NCI-H1417 (cell line): ENCODE measurements at regions not wholly inside any gene's neighbourhood (a gene's known extent, or its start where the extent isn't known, plus 50 kb on each side); places are given as distances from the start of the nearest gene placed in this dataset.

ENCODE experiments used
- DNase-seq, 3 experiments: peaks; one replicate each; lab custom pipeline; 2025; lab: John Stamatoyannopoulos, UW

GRCh38 chr3:64354221-64354620 is 129.0 kb upstream of the PRICKLE2 start:
- DNase-seq: no peak

GRCh38 chr3:64353226-64353625 is 128.0 kb upstream of the PRICKLE2 start:
- DNase-seq: no peak

GRCh38 chr3:64352639-64352992 is 127.3 kb upstream of the PRICKLE2 start:
- DNase-seq: no peak

- DNase-seq: peak in 1 of 3 experiments; percentile 36
These were observed 126.7 kb upstream of the PRICKLE2 start for GRCh38 chr3:64351713-64352638.

- no peak for DNase-seq
These were observed 124.3 kb upstream of the PRICKLE2 start for GRCh38 chr3:64349551-64349950.

- peak in 1 of 3 experiments; percentile 13 for DNase-seq
These were observed 120.1 kb upstream of the PRICKLE2 start for GRCh38 chr3:64345371-64345770.

GRCh38 chr3:64344721-64345207 is 119.5 kb upstream of the PRICKLE2 start:
- DNase-seq: no peak

- no peak for DNase-seq
These were observed 118.6 kb upstream of the PRICKLE2 start for GRCh38 chr3:64343689-64344430.

- DNase-seq: no peak
These were observed 117.8 kb upstream of the PRICKLE2 start for GRCh38 chr3:64342940-64343688.

- DNase-seq: no peak
These were observed 116.0 kb upstream of the PRICKLE2 start for GRCh38 chr3:64341296-64341695.

GRCh38 chr3:64340641-64341101 is 115.4 kb upstream of the PRICKLE2 start:
- no peak for DNase-seq

GRCh38 chr3:64336488-64336887 is 111.2 kb upstream of the PRICKLE2 start:
- DNase-seq: no peak

GRCh38 chr3:64332459-64333350 is 107.4 kb upstream of the PRICKLE2 start:
- DNase-seq: no peak

- peak in 2 of 3 experiments; percentile 69 to 89 for DNase-seq
These were observed 106.3 kb upstream of the PRICKLE2 start for GRCh38 chr3:64331605-64332004.

GRCh38 chr3:64329037-64329436 is 103.8 kb upstream of the PRICKLE2 start:
- no peak for DNase-seq

- no peak for DNase-seq
These were observed 102.0 kb upstream of the PRICKLE2 start for GRCh38 chr3:64327100-64327804.

GRCh38 chr3:64321747-64322146 is 96.5 kb upstream of the PRICKLE2 start:
- no peak for DNase-seq

- no peak for DNase-seq
These were observed 94.1 kb upstream of the PRICKLE2 start for GRCh38 chr3:64319391-64319790.

GRCh38 chr3:64318668-64319271 is 93.5 kb upstream of the PRICKLE2 start:
- DNase-seq: no peak

- no peak for DNase-seq
These were observed 92.7 kb upstream of the PRICKLE2 start for GRCh38 chr3:64318001-64318400.
